B cell (primary cell): ENCODE measurements at regions not wholly inside any gene's neighbourhood (a gene's known extent, or its start where the extent isn't known, plus 50 kb on each side); places are given as distances from the start of the nearest gene placed in this dataset.
"Not testable (repeated sequence)": the region's sequence is repeated elsewhere in the genome, so short reads cannot be mapped to it uniquely, and the experiment has no call there.

Experiments
- CTCF ChIP-seq: fragments of 200-600 bp; IDR thresholded peaks from one replicate; pipeline ENCODE4 v1.8.0; 2022; ENCODE audit warnings: antibody characterized with exemption, mild to moderate bottlenecking
- EZH2 ChIP-seq: IDR thresholded peaks from 2 replicates; pipeline ENCODE4 v1.6.1; 2012; ENCODE audit warnings: borderline replicate concordance, low read depth, mild to moderate bottlenecking, moderate library complexity, low read length; ENCODE audit not compliant: insufficient read depth, poor library complexity, severe bottlenecking

DNA sequence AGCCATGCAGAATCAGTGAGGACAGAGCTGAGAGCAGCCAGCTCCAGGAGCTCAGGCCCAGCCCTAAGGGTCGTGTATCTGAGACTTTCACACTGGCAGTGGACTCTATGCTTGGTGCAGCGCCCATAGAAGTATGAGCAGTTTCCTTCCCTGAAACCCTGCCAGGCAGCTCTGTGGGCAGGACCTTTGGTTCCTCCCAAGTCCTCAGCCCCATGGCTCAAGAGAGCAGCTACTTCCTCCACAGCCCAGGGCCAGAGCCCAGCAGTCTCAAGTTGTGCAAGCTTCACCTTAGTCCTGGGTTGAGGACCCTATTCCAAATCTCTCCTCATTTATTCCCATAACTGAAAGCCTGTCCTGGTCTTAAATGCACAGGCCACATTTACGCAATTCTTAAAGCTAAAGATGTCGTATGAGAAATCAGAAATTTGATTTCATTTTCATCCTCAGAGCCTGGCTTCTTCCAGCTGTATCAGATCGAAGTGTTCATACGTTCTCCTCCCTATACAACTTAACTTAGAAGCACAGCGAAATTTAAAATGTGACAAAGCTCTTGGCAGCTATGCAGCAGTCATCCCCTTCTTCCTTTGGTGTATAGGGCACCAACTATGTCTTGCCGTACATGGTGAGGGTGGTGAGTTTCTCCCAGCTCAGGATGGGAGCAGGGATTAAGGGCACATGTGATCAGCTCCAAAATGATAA is 1337.1 kb downstream of the RPIA start:
- not testable (repeated sequence) for TF ChIP-seq EZH2, CTCF
